ENCODE measurements at regions not wholly inside any gene's neighbourhood (a gene's known extent, or its start where the extent isn't known, plus 50 kb on each side); places are given as distances from the start of the nearest gene placed in this dataset.

DNA sequence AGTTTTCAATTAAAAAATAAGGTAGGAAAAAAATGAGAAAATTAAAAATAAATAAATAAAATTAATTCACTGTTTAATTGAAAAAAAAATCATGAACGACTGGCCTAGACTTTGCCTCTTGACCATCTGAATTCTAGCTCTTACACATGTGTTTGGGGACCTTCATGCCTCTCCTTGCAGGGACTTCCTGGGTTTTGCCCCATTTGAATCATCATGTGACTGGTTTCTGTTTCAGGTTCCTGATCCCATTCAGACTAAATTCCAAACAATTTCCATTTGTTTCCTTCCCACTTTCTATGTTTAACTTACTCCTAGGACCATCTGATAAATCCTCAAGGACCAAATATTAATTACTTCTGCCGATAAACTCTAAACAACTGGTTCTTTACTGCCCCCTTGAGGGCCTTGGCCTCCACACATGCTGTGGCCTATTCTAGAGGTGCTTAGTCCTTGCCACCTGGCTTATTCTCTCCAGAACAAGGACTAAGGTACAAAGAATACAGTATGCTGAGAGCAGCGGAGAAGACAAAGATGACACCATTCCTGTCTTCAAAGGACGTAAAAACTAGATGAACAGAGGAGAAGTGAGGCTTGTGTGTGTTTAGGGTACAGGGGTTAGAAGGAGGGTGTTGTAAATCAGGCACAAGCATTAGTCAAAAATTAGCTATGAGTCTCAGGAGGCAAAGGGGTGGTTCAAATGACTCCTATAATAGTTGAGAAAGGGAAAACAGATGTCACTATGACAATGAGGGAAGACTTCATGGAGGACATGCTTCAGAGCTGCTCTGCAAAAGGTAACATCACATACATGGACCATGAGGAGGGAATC is 125.8 kb upstream of the AVPR1A start:
- ATAC-seq (ENCODE audit: insufficient read depth, low read depth) (peak; percentile 73), DNase-seq (peak; percentile 28)
- Histone ChIP-seq H2AFZ (ENCODE audit: low read depth, low read length) (peak overlapping the region; percentile 15; the same call in 1 of the 2 replicates), H3K4me1 (ENCODE audit: insufficient read depth, low read length) (peaks cover 12% of the 10 kb centered on the region; the same call in 1 of the 2 replicates), H4K20me1 (ENCODE audit: insufficient read depth, low read length) (no peaks in the 10 kb centered on the region), H3K27ac (ENCODE audit: low read length) (no peak overlapping the region), H3K27me3 (ENCODE audit: insufficient read depth, low read length, poor library complexity) (no peaks in the 10 kb centered on the region), H3K36me3 (ENCODE audit: insufficient read depth, low read length) (no peaks in the 10 kb centered on the region), H3K9ac (ENCODE audit: low read depth, low read length) (no peak overlapping the region), H3K4me2 (ENCODE audit: insufficient read depth, low read length) (no peak overlapping the region), H3K9me3 (ENCODE audit: insufficient read depth, low read length, severe bottlenecking) (no peaks in the 10 kb centered on the region), H3K79me2 (ENCODE audit: insufficient read depth, low read length) (no peaks in the 10 kb centered on the region), H3K4me3 (ENCODE audit: low read depth in 1 of 2, low read length in 2 of 2) (no peak overlapping the region)
- no peak for TF ChIP-seq EZH2 (IDR thresholded peaks at IDR 0.05; ENCODE audit: borderline replicate concordance, low read depth, low read length, severe bottlenecking)
- TF ChIP-seq, protein P1, sequence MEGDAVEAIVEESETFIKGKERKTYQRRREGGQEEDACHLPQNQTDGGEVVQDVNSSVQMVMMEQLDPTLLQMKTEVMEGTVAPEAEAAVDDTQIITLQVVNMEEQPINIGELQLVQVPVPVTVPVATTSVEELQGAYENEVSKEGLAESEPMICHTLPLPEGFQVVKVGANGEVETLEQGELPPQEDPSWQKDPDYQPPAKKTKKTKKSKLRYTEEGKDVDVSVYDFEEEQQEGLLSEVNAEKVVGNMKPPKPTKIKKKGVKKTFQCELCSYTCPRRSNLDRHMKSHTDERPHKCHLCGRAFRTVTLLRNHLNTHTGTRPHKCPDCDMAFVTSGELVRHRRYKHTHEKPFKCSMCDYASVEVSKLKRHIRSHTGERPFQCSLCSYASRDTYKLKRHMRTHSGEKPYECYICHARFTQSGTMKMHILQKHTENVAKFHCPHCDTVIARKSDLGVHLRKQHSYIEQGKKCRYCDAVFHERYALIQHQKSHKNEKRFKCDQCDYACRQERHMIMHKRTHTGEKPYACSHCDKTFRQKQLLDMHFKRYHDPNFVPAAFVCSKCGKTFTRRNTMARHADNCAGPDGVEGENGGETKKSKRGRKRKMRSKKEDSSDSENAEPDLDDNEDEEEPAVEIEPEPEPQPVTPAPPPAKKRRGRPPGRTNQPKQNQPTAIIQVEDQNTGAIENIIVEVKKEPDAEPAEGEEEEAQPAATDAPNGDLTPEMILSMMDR (IDR thresholded peaks at IDR 0.05; ENCODE audit: borderline replicate concordance, extremely low read depth, low read length, poor library complexity, severe bottlenecking): peak; percentile 69

DNA sequence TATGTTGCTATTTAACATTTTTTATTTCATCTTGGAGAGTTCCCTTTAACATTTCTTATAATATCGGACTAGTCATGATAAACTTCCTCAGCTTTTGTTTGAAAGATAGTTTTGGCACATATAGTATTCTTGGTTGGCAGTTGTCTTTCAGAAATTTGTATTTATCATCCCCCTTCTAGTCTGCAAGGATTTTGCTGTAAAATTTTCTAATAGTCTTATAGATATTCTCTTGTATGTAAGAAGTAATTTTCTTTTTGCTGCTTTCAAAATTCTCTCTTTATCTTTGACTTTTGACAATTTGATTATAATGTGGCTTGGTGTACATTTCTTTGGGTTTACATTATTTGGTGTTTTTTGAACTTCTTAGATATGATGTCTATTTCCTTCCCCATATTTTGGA is 116.0 kb upstream of the AVPR1A start:
- H3K36me3 ChIP-seq (ENCODE audit: insufficient read depth, low read length): no peaks in the 10 kb centered on the region
- no peaks in the 10 kb centered on the region for H3K27me3 ChIP-seq (ENCODE audit: insufficient read depth, low read length, poor library complexity)
- ATAC-seq (ENCODE audit: insufficient read depth, low read depth): no peak
- H4K20me1 ChIP-seq (ENCODE audit: insufficient read depth, low read length): no peaks in the 10 kb centered on the region
- H3K27ac ChIP-seq (ENCODE audit: low read length): no peak overlapping the region
- no peak overlapping the region for H3K4me2 ChIP-seq (ENCODE audit: insufficient read depth, low read length)
- H3K9ac ChIP-seq (ENCODE audit: low read depth, low read length): no peak overlapping the region
- TF ChIP-seq, protein P1 (IDR thresholded peaks at IDR 0.05; ENCODE audit: borderline replicate concordance, extremely low read depth, low read length, poor library complexity, severe bottlenecking): no peak
- TF ChIP-seq EZH2 (IDR thresholded peaks at IDR 0.05; ENCODE audit: borderline replicate concordance, low read depth, low read length, severe bottlenecking): no peak
- no peak for DNase-seq
- peaks cover 23% of the 10 kb centered on the region for H3K9me3 ChIP-seq (ENCODE audit: insufficient read depth, low read length, severe bottlenecking)
- no peak overlapping the region for H2AFZ ChIP-seq (ENCODE audit: low read depth, low read length)
- H3K4me1 ChIP-seq (ENCODE audit: insufficient read depth, low read length): no peaks in the 10 kb centered on the region
- no peaks in the 10 kb centered on the region for H3K79me2 ChIP-seq (ENCODE audit: insufficient read depth, low read length)
- H3K4me3 ChIP-seq (ENCODE audit: low read depth in 1 of 2, low read length in 2 of 2): no peak overlapping the region

DNA sequence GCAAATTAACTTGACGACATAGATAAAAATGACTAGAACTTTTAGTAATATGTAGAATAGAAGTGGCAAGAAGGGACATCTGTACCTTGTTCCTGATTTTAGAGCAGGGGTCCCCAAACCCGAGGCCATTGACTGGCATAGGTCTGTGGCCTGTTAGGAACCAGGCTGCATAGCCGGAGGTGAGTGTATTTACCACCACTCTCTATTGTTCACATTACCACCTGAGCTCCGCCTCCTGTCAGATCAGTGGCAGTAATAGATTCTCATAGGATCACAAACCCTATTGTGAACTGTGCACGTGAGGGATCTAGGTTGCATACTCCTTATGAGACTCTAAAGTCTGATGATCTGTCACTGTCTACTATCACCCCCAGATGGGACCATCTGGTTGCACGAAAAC is 113.6 kb upstream of the AVPR1A start:
- Histone ChIP-seq H3K4me3 (ENCODE audit: low read depth in 1 of 2, low read length in 2 of 2) (no peak overlapping the region), H3K4me2 (ENCODE audit: insufficient read depth, low read length) (no peak overlapping the region), H3K79me2 (ENCODE audit: insufficient read depth, low read length) (no peaks in the 10 kb centered on the region), H3K9ac (ENCODE audit: low read depth, low read length) (no peak overlapping the region), H3K36me3 (ENCODE audit: insufficient read depth, low read length) (no peaks in the 10 kb centered on the region), H4K20me1 (ENCODE audit: insufficient read depth, low read length) (no peaks in the 10 kb centered on the region), H3K4me1 (ENCODE audit: insufficient read depth, low read length) (no peaks in the 10 kb centered on the region), H3K27me3 (ENCODE audit: insufficient read depth, low read length, poor library complexity) (no peaks in the 10 kb centered on the region), H3K9me3 (ENCODE audit: insufficient read depth, low read length, severe bottlenecking) (peaks cover 23% of the 10 kb centered on the region), H2AFZ (ENCODE audit: low read depth, low read length) (no peak overlapping the region), H3K27ac (ENCODE audit: low read length) (no peak overlapping the region)
- no peak for DNase-seq
- TF ChIP-seq EZH2 (IDR thresholded peaks at IDR 0.05; ENCODE audit: borderline replicate concordance, low read depth, low read length, severe bottlenecking): no peak
- TF ChIP-seq, protein P1 (IDR thresholded peaks at IDR 0.05; ENCODE audit: borderline replicate concordance, extremely low read depth, low read length, poor library complexity, severe bottlenecking): no peak
- ATAC-seq (ENCODE audit: insufficient read depth, low read depth): no peak

All from DND-41 (cell line).